Activated T-cell treated with anti-CD3 and anti-CD28 coated beads for 24 hours (primary cell): ENCODE measurements at regions not wholly inside any gene's neighbourhood (a gene's known extent, or its start where the extent isn't known, plus 50 kb on each side); places are given as distances from the start of the nearest gene placed in this dataset.
"Not testable (repeated sequence)": the region's sequence is repeated elsewhere in the genome, so short reads cannot be mapped to it uniquely, and the experiment has no call there.

Source experiments
- DNase-seq: peaks from one replicate; pipeline ENCODE4 v3.0.0-alpha.2; 2020; ENCODE audit warnings: low read depth

DNA sequence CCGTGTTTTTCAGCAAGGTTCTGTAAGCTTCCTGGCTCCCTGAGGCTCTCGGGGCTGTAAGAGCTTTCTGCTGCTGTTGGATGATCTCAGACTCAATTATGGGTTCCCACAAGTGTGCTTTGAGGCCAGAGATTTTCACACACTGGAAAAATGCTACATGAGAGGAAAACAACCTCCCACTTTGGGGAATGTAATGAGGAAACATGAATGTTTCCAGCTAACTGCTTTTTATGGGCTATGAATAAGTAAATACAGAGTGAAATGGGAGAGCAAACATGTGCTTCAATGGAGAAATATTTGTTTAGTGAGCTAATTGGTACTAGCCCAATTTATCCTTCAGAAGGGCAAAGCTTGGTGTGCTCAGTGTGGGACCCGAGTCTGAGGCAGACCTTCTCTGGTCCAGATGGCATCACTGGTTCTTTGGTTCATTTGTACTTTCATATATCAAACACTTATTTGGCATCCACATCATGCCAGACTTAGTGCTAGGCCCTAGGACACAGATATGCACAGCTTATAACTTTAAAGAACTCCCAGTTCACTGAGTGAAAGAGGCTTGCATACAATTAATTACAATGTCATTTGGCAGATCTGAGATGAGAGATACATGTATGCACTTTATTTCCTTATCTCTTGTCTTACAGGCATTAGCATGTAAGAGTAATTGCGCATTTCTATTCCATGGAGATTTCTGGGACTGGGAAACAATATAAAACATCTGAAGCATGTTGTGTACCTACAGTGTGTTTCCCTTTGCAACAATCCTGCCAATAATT is 248.8 kb downstream of the RDH14 start:
- DNase-seq: no peak

DNA sequence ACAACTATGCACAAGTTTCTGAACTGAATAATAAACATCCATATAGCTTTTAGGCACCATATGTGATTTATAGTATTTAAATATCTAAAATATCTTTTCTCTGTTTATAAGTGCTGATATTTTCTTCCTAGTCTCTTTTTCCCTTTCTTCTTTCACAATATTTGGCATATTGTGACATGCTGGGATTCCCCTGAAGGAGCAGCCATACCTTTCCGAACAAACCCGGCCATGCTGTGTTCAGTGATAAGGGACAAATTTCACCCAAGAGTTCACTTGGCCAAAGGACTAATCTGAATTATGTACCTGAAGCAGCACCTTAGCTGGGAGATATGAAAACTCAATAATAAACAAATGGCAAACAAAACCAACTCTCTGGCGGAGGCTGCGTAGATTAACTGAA is 250.8 kb downstream of the RDH14 start:
- no peak for DNase-seq

DNA sequence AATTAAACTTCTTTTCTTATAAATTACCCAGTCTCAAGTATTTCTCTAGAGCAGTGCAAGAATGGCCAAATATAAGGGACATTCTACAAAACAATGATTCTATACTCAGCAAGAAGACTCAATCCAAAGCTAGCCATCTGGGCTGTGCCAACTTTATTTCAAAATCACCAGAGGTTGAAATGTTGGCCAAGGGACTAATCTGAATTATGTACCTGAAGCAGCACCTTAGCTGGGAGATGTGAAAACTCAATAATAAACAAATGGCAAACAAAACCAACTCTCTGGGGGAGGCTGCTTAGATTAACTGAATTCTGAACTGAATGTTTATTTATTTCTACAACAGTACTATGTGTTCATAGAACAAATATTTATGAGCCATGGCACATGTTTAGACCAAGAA is 251.3 kb downstream of the RDH14 start:
- DNase-seq: no peak

DNA sequence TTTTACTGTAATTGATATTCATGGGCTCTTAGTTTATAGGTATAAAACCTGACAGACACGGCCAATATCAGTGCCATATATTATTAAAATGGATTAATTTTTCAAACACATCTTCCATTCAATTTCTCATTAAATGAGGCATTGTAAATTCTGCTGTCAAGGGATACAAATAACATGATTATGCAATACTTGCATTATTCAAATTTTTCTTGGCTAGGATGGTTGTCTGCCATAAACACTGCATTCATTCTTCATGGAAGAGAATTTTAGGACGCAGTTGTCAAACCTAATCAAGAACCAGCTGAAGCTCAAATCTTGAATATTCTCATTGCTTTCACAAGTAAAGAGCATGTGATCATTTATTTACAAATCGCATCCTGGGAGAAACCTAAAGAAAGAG is 255.6 kb downstream of the RDH14 start:
- DNase-seq: no peak

DNA sequence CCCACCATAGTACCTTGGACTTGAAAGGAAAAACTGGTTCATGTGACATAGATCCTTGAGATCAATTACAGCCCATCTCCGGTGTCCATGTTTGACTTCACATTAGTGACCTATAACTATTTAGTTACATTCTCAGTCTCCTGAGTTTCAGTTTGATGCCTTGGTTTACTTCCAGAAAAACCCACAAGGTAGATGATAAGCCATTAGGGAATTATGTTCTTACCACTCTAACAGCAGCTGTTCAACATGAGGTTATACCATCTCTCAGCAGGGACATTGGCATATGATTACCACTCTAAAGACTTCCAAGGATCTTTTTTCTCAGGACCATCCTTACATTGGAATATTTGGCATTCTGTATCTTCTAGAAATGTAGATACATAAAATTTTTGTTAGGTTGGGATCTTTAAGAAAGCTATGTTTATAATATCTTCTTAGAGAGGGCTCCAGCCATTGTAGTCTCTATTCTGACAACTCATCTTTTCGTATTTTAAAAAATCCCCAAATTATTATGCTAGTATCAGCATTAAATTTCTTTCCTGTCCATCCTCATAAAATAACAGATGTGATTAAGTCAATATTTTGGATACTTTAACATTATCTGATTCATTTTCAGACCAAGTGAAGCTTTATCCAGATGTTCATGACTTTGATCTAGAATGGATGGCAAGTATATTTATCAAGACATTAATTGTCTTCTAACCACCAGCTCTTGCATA is 258.9 kb downstream of the RDH14 start:
- DNase-seq: no peak

DNA sequence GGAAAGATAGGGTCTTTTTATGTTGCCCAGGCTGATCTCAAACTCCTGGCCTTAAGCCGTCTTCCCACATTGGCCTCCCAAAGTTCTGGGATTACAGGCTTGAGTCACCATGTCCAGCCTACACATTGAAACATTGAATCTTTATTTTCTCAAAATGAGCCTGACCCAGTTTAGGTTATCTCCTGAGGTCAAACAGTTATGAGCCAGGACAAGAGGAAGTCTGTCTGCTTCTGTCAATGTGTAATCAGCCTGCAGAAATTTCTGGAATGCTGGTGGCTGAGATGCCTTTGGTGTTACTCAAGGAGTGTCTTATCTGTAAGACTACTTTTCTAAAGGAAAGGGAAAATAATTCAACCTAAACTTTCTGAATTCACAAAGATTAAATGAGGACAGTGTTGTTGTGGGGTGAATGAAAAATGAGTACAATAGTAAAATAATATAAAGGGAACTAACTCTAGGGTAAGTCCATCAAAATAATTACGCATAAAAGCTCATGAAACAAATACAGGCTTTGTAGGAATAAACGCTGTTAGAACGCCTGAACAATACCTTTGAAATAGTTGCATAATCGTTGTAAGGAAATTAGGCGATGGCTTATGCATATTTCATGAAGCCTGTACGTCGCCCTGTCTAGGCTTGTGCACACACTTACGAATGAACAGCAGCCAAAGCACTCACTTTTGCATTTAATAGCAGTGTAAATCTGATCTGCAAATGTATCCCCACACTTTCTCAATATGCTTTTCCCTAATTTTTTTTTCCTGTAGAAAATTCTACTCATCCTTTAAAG is 260.8 kb downstream of the RDH14 start:
- DNase-seq: no peak

DNA sequence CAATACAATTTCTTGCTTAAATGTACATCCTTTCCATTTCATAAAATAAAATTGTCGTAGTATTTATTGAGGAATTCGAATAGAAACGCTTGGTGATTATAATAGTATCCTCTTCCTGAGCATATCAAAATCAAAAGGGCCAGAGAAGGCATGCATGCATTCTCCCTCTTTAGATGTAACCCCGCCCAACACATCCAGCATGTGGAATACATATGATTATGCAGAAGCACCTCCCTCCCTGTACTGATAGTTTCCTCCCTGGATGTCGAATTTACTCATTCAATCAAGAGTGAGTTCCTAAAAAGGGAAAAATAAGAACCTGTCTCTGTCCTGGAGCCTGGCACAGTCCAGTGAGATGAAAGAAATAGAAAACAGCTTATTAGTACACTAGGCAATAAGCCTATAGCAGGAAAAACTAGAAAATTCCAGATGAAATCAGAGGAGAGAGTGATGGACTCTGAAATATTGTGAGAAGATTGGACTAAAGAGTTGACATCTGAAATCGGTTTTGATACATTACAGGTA is 262.9 kb downstream of the RDH14 start:
- DNase-seq: no peak

DNA sequence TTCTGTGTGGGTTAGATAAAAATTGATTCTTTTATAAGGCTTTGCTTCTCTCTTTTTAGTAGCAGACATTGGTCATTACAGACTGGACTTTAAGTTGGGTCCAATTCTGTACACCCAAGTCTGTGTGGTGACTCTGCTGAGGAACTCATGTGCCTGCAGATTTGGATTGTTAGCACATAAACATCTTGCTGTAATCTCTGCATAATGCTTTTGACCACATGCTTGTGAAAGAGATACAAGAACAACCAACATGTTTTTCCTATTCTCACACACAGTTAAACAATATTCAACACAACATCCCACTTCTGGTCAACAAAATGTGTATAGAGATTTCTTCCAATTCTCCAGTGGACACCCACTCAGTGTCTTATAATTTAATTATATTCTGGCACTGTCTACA is 270.1 kb downstream of the RDH14 start:
- DNase-seq: no peak

DNA sequence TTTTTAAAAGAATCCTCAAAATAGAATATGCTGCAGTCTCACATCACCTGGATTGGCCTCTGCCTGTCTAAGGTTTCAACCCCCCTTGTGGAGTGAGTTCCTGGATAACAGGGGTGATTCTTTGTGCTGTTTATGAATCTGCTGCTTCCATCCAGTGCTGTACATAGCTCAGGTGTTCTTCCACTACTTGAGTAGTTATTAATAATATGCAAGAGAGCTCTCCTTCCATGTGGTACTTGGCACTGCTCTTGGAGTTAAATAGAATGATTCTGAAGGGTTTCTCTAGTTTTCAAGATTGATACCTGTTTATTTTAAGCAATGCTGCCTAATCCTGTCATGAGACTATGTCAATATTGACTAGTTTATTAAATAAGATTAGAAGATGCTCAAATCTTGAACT is 273.6 kb downstream of the RDH14 start:
- DNase-seq: no peak

DNA sequence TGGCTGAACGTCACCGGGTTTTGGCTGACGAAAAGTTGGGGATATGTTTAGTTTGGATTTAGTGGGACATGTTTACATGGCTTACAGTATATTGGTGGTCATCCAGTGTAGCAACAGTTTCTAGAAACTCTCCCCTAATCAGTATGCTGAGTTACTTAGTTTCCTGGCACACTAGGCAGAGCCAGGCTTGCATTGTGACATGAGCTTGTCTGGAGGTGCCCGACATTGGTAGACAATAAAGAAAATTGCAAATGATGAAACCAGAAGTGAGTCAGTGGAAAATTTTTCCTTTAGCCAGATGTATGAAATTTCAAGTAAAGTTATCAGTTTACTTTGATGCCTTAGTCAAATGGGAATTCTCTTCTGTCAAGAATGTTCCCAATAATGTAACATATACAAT is 276.1 kb downstream of the RDH14 start:
- no peak for DNase-seq

DNA sequence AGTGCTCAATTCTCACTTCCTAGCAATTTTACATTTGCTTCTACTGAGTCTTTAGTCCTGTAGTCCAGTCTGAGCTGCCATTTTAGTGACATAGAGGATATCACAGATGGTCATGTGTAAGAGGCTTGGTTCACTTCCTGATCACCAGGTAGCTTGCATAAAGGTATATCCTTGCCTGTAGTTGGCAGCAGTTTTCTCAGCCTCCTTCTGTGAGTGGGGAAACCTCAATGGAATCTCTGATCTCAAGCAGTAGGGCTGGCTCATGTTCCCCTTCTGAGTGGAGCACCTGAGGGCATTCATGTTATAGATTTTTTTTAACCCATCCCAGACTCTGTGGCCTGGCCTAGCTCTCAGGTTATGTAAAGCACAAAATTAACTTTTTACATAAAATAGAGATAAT is 278.4 kb downstream of the RDH14 start:
- no peak for DNase-seq

DNA sequence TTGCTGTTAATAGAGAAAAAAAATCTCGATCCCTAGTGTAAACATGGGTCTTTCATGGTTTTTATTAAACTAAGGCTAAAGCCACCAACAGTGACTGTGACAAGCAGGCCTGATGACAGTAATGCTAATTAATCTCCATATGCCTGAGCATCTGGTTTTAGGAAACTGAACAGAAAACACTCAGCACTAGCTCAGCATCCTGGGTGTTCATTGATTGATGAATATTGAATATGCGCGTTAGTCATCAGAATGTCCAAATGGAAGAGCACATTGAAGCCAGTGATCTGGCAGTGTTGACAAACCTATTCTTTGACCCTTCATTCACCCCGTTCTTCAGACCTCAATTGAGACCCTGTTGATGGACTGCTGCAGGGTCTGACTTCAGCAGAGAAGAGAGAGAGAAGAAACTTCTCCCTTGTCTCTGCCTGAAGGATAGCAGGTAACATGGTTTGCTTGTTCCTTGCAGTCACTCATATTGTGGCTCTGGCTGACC is 283.8 kb downstream of the RDH14 start:
- DNase-seq: no peak

DNA sequence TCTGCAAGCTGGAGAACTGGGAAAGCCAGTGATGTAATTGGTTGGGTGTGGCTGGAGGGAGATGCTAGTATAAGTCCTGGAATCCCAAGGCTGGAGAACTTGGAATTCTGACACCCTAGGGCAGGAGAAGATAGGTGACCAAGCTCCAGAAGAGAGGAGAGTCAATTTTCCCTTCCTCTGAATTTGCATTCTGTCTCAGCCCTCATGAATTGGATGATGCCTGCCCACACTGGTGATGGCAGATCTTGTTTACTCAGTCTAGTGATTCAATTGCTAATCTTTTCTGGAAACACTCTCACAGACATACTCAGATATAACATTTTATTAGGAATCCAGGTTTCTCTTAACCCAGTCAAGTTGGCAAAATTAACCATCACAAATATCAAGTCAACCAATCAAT is 287.2 kb downstream of the RDH14 start:
- no peak for DNase-seq

DNA sequence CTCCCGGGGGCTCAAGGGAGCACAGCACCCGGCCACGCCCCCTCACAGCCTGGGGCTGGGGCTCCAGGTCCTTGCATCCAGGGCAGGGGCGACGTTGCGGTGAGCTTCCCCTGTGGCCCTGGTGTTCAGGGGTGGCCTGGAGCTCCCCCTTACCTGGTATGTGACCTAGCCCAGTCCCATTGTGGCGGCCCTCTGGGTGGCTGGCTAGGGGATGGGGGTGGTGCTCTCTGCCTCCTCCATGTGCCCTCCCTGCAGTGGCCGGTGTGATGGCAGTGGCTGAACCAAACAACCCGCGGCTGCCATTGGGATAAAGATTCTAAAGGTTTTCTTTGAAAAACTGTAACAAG is 288.3 kb downstream of the RDH14 start:
- no peak for DNase-seq

DNA sequence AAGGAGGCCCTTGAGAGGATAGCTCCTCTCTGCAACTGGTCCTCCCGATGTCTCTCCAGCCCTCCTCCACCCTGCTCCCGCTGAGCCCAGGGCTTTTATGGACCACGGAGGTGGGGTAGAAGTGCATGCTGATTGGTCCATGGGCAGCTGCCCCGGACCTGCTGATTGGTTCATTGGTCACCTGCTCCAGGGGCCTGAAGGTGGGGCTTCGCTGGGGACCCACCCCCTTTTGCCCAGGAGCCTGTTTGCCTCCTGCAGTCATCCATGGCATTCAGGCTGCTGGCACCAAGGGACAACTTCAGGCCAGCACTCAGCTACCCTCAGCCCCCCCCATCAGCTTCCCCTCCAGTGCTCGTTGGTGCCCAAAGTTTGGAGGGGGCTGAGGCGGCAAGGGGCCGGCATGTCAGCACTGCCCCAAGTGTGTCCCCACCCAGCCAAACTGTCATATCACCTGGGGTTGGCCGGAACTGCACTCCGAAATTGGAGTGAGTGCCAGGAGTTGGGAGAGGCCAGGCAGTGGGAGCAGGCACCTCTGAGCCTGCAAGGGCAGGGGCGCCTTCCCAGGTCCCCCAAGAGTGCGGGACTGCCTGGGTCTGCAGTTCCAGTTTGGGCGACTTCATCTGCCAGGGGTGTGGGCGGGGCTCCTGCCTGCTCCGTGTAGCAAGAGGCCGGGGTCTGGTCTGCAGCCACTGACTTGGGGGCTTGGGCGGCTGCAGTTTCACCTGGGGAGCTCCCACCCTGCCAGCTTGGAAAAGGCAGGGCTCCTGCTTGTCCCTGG is 288.9 kb downstream of the RDH14 start:
- no peak for DNase-seq

DNA sequence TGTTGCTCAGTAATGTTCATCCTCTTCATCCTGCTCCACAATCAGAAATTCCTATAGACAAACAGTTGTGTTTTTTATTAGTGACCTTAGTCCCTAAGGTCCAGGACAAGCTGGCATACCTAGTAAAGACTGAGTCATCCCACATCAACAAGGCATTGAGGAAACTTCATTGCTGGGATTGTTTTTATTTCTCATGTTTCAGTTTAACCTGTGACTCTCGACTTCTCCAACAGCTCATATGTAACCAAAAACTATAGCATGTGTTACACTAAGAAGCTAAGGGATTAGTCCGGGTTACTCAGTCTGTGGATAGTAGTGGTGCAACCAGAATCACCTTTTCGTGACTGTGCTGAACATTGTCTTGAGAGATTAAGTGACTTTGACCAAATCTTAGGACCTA is 292.1 kb downstream of the RDH14 start:
- no peak for DNase-seq

DNA sequence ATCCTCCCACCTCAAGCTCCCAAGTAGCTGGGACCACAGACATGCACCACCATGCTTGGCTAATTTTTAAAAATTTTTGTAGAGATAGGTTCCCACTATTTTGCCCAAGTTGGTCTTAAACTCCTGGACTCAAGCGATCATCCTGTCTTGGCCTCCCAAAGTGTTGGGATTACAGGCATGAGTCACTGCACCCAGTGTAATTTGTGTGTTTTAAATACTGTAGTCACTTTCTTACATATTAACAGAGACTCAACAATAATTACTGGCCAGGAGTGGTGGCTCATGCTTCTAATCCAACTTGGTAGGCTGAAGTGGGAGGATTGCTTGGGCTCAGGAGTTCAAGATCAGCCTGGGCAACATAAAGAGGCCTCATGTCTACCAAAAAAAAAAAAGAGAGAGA is 293.0 kb downstream of the RDH14 start:
- DNase-seq: no peak

DNA sequence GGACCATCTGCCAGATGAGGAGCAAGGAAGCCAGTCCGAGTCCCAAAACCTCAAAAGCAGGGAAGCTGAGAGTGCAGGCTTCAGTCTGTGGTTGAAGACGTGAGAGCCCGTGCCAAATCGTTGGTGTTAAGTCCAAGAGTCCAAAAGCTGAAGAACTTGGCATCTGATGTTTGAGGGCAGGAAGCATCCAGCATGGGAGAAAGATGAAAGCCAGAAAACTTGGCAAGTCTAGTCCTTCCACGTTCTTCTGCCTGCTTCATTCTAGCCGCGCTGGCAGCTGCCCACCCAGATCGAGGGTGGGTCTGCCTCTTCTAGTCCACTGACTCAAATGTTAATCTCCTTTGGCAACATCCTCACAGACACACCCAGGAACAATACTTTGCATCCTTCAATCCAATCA is 293.8 kb downstream of the RDH14 start:
- DNase-seq: not testable (repeated sequence)

DNA sequence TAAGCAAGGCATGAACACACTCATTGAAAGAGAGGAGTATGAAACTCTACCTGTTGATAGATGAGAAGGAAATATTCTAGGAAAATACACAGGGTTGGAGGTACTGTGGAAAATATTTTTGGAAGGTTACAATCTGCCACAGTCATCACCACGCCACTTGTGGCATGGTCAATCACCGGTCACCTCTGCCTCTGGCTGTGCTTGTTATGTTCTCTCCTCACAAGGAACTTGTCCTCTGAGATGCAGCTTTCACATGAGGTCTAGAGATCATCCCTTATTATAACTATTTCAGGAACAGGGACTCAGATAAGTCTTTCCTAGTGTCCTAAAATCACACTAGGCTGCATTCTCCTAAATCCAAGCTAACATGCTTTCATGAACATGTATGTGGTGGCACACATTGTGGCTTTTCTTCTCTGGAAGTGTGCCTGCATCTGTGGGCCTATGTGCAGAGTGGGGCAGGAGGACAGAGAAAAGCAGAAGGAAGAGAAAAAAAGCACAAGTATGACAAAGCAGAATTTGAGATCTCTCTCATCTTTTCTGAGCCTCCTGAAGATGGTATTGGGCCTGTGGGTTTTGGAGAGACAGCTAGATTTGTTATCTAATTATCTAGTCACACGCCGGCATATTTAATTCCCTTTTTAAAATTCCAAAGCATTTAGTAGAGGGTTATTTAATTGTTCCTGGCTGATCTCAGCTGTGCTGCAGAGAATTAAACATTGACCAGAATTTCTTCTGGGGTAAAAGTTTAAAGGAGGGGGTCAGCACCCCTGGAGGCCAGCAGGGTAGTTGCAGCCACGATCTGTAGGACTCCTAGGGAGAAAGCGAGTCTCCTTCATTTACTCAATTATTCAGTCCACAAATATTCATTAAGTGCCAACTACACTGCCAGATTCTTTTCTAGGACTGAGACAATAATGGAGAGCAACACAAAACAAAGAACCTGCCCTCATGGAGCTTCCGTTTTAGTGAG is 294.6 kb downstream of the RDH14 start:
- no peak for DNase-seq

DNA sequence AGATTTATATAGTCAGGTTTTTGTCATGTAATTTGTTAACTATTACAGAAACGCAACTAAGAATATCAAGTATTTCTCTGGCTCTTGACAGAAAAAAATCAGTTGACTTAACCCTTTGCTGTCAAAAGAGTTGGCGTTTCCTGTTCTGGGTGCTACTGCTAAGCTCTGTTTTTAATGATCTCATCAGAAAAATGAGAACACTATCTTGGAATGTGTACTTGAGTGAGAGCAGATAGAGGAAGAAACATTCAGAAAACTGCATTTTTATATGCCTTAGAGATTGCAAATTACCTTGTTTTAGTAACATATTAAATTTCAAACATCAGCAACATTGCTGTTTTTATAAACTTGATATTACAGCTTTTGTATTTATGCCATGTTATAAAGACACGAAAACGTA is 297.9 kb downstream of the RDH14 start:
- DNase-seq: no peak
